CD4-positive, alpha-beta T cell treated with Interleukin-17A for 1 hour (primary cell): ENCODE measurements at regions not wholly inside any gene's neighbourhood (a gene's known extent, or its start where the extent isn't known, plus 50 kb on each side); places are given as distances from the start of the nearest gene placed in this dataset.
"Not testable (repeated sequence)": the region's sequence is repeated elsewhere in the genome, so short reads cannot be mapped to it uniquely, and the experiment has no call there.

Experiments used
- DNase-seq: peaks from one replicate; pipeline ENCODE4 v3.0.0-alpha.2; 2020

DNA sequence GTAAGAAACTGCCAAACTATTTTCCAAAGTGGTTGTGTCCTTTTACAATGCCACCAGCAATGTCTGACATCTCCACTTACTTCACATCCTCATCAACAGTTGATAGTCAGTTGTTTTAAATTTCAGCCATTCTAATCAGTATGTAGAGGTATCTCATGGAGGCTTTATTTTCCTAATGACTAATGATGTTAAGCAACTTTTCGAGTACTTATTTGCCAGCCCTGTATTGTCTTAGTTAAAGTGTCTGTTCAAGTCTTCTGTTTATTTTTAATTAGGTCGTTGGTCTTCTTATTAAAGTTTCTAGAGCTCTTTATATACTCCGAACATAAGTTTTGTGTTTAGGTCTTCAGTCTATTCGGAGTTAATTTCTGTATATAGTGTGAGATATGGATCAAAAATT, 54.9 kb upstream of the NBPF12 start:
- not testable (repeated sequence) for DNase-seq

DNA sequence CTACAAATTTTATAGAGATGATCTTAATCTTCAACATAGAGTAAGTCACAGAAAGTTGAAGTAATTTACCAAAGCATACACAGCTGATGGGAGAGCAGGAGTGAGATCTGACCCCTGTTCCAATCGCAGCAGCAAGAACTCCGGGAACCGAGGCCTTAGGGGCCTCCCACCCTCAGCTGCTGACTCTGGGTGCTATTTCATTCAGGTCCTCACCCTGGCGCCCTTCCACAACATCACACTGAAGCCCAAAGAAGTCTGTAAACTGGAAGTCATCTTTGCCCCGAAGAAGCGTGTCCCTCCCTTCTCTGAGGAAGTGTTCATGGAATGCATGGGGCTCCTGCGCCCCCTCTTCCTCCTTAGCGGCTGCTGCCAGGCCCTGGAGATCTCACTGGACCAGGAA, 57.0 kb upstream of the NBPF12 start:
- not testable (repeated sequence) for DNase-seq

DNA sequence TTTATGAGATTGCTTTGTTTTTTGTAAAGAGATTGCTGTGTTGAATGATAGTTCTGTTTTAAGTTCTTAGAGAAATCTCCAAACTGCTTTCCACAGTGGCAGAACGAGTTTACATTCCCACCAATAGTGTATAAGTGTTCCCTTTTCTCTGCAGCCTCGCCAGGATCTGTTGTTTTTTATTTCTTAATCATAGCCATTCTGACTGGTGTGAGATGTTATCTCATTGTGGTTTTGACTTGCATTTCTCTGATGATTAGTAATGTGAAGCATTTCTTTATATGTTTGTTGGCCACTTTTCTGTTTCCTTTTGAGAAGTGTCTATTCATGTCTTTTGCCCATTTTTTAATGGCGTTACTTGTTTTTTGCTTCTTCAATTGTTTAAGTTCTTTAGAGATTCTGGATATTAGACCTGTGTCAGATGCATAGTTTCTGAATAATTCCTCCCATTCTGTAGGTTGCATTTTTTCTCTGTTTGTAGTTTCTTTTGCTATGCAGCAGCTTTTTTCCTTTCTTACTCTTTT, 74.3 kb upstream of the NBPF12 start:
- DNase-seq = not testable (repeated sequence)

DNA sequence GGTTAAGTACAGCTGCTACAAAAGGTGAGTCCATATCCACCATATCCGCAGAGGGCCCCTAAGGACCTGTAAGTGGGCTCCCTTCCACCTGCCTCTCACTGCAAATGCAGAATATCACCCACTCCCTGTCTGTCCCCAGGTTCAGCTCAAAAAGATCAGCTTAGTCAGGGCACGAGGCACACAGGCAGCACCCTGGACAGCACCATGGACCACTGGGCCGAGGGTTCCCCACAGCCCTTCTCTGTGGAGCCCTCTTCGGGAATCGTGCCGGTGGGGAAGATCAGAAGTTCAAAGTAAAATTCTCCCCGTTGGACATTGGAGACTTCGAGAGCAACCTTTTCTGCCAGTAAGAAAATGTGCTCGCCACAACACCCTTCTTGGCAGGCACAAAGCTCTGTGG, 85.0 kb upstream of the NBPF12 start:
- not testable (repeated sequence) for DNase-seq

DNA sequence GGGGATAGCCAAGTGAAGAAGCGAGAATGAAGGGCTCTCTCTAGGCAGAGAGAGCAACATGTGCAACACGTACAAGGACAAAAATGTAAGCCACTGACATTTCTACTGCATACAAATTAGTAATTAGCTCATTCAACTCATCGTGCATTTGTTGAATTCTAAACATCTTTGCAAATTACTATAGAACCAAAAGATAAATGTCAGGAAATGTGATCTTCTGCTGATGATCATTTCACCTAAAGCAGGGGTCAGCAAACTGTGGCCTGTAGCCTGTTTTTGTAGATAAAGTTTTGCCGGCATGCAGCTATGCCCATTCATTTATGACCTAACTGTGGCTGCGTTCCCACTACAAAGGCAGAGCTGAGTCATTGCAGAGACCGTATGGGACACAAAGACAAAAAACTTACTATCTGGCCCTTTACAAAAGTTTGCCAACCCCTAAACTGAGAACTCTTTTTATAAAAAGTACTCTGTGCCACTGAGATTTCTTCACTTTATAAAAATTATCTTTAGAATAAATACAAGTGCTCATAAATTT, 87.7 kb upstream of the NBPF12 start:
- not testable (repeated sequence) for DNase-seq

DNA sequence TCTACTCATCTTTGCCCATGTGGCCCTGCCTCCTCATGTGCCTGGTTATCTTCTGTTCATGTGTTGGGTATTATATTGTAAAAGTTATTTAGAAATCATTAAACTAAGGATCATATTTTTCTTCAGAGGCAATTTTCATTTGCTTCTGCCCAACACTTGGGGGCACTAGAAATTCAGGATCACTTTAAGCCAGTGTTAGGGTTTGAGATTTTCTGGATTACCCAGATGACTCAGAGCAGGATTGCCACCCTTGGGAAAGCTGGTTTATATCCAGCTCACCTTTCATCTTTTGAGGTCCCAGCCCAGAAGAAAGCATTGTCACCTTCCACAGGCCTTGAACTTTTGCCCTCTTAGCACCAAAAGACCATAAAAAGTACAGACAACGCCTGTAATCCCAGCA, 99.4 kb upstream of the NBPF12 start:
- not testable (repeated sequence) for DNase-seq

DNA sequence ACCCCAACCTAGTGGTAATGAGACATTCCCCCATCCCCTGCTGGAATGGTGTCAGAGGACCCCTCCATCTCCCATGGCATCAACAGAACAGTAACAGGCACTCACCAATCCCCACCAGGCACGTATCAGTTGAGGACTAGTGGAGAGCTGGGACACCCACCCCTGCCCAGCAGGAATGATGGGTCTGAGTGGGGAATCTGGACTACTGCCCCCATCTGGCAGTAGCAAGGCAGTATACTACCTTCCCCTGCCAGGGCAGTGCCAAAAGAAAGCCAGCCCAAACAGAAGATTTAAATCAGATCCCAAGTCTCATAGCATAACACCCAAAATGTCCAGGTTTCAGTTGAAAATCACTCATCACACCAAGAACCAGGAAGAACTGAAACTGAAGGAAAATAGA, 111.2 kb upstream of the NBPF12 start:
- DNase-seq = not testable (repeated sequence)

DNA sequence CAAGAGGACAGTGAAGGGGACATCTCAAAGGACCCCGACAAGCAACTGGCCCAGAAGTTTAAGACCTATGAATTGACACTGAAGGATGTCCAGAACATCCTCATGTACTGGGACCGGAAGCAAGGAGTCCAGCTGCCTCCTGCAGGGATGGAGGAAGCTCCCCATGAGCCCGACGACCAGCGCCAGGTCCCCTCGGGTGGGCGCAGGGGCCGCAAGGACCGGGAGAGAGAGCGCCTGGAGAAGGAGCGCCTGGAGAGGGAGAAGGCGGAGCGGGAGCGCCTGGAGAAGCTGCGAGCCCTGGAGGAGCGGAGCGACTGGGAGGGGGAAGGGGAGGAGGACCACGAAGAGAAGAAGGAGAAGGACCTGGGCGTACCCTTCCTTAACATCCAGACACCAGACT, 143.9 kb upstream of the NBPF12 start:
- not testable (repeated sequence) for DNase-seq

DNA sequence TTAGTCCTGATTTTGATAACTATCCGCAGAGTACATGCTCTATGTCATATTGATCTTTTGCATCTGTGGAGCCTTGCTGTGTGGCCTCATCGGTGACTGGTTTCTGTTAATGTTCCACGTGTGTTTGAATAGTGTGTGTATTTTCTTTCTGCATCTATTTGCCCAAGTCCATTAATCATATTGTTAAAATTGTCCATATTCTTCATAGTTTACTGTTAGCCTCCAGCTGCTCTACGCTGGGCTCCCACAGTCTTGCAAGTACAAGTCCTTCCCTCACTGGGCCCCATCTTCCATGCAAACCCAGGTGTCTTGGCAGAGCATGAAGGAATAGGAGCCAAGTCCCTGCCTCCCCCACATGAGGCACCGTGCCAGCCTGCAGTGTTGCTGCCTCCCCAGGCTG, 145.4 kb upstream of the NBPF12 start:
- not testable (repeated sequence) for DNase-seq

DNA sequence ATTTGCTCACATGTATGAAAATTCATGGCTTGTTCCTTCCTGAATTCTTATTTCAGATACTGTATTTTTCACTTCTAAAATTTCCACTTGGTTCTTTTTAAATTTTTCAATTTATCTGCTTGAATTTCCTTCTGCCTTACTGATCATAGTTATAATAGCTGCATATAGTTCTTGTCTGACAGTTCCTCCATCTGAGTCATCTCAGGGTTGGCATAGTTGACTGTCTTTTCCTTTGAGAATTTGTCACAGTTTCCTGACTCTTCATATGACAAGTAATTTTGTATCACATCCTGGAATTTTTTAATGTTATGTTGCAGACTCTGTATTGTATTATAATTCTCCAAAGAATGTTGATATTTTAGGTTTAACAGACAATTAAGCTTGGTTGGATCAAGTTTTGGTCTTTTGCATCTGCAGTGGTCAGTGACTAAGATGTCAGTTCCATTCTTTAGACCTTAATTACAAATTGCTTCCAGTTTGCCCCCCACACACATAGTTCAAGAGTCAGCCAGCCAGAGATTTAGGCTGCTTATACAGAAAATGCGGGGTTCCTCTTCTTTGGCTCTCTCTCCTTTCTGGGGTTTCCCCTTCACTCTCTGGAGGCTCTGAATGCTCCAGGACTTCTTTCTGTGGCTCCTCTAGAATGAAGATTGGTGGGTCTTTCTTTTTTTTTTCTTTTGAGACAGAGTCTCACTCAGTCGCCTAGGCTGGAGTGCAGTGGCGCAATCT, 153.7 kb upstream of the NBPF12 start:
- not testable (repeated sequence) for DNase-seq

DNA sequence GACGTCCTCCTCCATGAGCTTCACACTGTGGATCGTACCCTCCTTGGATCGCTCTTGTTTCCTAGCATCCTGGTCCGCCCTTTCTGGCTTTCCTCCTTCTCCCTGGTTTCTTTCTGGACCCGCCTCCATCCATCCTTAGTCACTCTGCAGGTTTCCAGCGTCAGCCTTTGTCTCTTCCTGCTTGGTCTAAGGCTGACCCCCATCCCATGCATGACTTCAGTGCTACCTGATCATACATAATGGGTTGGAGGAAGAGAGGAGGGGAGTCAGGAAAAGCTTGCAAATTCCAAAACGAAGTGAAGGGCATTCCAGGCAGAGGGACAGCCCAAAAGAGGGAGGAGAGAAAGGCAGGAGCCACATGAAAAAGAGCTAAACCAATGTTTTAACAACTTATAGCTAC, 156.9 kb upstream of the NBPF12 start:
- not testable (repeated sequence) for DNase-seq

DNA sequence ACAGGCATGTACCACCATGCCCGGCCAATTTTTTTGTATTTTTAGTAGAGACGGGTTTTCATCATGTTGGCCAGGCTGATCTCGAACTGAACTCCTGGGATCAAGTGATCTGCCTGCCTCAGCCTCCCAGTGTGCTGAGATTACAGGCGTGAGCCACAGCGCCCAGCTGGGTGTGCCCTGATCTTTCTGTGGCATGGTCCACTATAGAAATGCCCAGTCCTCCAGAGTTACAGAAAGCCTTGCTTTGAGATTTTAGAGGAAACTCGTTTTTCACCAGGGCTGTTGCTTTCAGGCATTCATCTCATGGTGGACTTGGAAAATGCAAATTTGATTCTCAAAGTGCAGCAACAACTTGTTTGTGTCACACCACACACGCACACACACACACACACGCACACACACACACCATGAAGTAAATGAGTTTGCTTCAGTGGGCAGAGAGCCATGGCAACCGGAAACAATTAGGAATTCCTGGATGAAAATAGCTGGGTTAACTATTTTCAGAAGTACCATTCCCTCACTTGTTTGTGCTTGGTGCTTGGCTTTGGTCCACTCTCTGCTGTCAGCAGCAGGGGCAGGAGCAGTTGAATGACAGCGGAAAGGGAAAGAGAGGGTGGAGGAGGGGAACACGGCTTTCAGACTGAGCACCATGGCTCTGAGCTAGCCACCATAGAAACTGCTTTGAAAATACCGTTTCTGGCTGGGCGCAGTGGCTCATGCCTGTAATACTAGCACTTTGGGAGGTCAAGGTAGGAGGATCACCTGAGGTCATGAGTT, 160.1 kb upstream of the NBPF12 start:
- DNase-seq = not testable (repeated sequence)

DNA sequence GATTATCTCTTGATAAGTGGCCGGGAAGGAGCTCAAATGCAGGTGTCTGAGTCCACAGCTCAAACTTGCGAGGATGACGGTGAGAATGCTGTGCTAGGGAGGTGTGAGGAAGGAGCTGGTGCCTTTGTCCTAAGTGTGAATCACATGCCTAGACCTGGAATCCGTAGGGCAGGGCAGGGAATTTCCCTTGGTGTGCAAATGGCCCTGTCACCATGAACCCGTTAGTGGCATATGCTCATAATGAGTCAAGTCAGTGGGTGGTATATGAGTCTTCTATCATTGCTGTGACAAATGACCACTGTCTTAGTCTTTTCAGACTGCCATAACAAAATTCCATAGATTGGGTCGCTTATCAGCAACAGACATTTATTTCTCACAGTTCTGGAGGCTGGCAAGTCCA, 163.1 kb upstream of the NBPF12 start:
- DNase-seq = not testable (repeated sequence)

DNA sequence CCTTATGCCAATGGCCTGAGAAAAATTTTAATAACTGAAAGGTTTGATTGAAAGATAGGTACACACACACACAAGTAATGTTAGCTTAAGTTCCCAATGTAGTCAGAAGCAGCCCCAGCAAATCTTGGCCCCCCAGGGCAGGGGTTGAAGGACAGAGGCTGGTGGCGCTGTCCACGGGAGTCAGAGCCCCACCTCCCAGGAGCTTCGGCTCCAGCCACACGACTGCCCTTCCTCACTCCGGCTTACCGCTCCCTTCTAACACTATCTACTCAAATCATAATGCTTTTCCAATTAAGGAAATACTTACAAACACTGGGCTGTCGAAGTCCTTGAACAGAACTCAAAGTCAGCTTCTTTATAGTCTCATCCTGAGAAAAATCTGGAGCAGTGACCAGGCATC, 163.9 kb upstream of the NBPF12 start:
- DNase-seq = not testable (repeated sequence)

DNA sequence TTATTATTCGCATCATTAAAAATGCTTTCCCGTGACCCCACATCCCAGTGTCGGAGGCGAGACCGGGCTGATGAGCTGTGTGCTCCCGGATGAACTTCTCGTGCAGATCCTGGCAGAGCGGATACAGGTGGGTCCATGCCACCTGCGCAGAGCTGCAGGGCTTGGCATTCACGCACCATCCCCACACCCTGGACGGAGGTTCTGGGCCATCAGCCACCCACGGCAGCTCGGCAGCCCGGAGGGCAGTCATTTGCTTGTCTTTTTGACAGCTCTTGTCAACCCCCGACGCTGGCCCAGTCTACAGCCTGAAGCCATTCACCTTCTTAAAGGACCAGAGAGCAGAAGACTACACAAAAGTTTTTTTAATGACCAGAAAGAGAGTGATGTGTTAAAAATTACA, 166.7 kb upstream of the NBPF12 start:
- not testable (repeated sequence) for DNase-seq

DNA sequence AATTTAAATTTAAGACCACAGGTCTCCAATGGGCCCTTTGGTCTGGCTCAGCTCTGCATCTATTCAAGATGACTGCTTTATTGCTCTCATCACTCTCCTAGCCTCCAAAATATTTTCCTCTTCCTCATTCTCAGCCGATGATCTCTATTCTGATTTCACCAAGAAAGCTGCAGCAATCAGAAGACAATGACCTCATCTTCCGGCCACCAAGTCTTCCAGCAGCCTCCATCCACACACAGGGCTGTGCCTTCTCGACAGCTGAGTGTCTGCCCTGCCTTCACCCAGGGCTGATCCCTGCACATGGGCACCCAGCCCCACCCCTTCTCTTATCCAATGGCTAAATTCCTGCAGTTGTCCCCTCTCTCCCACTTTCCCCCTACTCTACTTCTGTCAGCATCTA, 167.1 kb upstream of the NBPF12 start:
- not testable (repeated sequence) for DNase-seq

DNA sequence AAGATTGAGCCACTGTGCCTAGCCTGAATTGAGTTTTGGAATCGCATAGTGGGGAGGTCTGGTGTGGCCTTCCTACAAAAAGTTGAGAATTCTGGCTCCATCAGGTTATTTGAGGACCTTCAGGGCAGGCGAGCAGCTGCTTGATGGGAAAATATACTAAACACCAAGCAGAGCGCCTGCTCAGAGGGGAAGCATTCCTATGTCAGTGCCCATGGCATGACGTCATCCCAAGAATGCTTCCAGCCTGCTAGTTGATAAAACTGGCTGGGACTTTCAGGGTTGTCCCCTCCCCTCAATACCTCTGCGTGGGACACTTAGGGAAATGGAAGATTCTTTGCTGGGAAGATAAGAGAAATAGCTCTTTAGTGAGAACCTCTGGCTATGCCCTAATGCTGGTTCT, 174.9 kb upstream of the NBPF12 start:
- DNase-seq = not testable (repeated sequence)

DNA sequence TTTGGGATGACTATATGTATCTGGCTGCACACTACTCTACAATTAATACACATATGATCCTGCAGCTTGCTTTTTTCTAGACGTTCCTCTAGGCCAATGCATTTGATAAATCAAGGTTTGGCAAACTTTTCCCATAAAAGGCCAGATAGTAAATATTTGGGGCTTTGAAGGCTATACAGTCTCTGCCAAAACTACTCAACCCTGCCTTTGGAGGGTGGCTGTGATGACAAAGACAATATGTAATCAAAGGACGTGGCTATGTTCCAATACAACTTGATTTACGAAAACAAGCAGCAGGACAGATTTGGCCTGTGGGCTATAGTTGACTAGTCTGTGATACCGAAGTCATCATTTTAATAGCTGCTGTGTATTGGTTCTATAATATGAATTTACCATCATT, 181.3 kb upstream of the NBPF12 start:
- not testable (repeated sequence) for DNase-seq

DNA sequence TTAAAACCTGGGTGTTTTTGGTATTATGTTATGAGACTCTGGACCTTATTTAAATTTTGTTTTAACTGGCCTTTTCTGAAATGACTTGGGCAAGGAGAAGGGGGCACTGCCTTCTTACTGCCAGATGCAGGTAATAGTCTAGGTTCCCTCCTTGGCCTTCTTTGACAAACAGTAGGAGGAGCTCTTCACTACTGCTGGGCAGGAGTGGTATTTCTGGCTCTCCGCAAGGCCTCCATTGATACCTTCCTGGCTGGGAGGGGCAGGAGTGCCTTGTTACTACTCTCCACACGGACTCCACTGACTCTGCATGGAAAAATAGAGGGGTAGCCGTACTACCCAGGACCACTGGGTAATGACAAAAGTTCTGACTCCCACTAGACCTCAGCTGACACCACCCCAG, 189.4 kb upstream of the NBPF12 start:
- DNase-seq = not testable (repeated sequence)

DNA sequence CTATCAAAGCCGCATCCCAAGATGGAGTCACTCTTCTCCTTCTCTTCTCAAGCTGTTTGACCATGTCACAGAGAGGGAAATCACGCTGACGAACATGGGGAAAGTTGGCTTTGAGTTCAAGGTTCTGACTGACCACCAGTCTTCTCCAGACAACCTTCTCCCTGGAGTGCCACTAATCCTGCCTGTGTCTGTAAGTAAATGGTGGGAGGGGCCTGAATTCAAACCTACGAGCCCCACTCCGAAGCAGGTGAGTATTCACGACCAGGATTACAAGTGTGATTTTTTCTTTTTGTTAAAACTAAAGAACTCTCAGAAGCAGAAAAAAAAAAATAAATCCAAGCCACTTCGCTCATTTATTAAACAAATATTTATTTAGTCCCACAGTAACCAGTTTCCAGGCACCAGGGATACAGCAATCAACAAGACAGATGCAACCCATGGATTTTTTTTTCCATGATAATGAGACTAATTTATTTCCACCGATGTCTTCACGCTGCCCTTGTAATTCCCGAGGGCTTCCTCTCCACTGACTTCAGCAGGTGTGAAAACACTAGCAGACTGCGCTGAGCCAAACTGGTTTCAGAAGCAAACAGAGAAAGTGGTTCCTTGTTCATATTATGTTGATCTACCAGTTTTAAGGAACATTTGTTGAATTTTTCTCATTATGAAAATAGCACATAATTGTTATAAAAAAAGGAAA, 206.0 kb upstream of the NBPF12 start:
- DNase-seq = not testable (repeated sequence)

DNA sequence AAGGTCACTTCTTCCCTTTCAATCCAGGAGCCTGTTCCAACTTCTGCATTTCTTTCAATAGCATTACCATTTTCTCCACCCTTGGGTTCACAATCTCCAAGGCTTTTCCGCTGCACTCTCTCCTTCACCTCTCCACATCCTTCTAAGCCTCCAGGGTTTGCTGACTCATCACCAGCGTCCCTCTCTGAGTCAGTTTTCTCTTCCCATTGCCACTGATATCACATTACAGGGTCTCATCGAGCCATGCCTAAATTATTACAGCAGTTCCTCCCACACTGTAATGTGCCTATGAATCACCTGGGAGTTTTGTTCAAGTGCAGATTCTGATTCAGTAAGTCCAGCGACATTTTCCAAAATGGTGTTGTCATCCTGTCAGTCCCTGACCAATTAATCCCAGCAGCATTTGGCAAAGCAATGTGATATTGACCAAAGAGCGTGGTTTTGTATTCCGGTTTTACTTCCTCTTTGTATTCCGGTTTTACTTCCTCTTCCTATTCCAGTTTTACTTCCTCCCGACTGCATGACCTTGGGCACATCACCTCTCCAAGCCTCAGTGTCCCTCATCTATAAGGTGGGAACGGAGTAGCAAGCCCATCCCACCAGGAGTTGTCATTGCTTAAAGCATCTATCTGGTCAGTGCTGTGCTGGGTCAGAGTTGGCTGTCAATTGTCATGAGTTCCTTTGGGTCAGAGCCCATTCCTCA, 208.3 kb upstream of the NBPF12 start:
- not testable (repeated sequence) for DNase-seq

DNA sequence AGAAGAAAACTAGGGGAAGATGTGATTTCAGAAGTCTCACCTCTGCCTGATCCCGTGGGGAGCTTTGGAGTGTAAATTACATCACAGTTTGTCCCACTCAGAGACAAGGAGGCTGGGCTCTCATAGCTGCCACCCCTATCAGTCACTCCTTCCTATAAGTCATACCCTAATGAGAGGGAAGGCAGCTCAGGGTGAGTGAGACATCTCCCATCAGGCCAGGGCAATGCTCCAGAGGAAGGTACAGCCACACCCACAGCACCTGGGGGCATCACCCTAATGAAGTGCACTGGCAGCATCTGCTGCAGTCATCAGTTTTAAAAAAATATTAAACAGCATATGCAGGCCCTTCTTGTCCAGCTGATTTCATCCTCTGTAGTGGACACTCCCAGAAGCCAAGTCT, 223.1 kb upstream of the NBPF12 start:
- DNase-seq = not testable (repeated sequence)
